IMR-90 (cell line): ENCODE measurements at regions not wholly inside any gene's neighbourhood (a gene's known extent, or its start where the extent isn't known, plus 50 kb on each side); places are given as distances from the start of the nearest gene placed in this dataset.

Experiments used
- POLR2A ChIP-seq: IDR thresholded peaks from 2 replicates; pipeline ENCODE4 v1.6.1; 2012; ENCODE audit warnings: mild to moderate bottlenecking, low read depth, low read length
- RCOR1 ChIP-seq: IDR thresholded peaks from 2 replicates; pipeline ENCODE4 v1.6.1; 2012; ENCODE audit warnings: mild to moderate bottlenecking, low read length, improper control_type of control experiment; ENCODE audit not compliant: insufficient replicate concordance

DNA sequence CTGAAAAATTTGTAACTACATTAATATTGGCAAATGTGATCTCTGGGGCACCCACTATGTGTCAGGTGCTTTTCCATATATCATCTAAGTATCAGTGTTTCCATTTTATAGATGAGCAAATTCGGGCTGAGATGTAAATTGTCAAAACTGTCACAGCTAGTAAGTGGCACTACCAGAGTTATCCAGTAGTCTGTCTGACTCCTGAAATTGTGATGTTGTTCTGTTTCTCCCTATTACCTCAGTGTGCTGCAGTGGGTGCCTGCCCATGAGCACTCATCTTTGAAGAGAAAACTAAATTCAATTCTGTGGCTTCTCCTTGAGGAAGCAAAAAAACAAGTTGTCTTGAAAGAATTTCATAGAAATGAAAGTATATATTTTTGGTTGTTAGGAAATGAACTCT, 467.4 kb upstream of the FANCL start:
- no peak for TF ChIP-seq POLR2A
- TF ChIP-seq RCOR1, result no peak
